HEK293 (cell line): ENCODE measurements at regions not wholly inside any gene's neighbourhood (a gene's known extent, or its start where the extent isn't known, plus 50 kb on each side); places are given as distances from the start of the nearest gene placed in this dataset.

Experiments used
- CTCF ChIA-PET: fragments of 350-600 bp; formaldehyde crosslinking; extraction: SDS; loops from one replicate; lab custom pipeline; 2021; ENCODE audit warnings: antibody characterized with exemption; lab: Yijun Ruan, JAX
- POLR2A ChIA-PET: fragments of 300-600 bp; formaldehyde crosslinking; extraction: SDS; loops from one replicate; lab custom pipeline; 2020; ENCODE audit warnings: antibody characterized with exemption, inconsistent platforms; lab: Yijun Ruan, JAX
- H3K27ac ChIP-seq: fragments of 200-500 bp; sonication (Bioruptor generic); 2 replicates; pipeline ENCODE4 v1.5.1; 2014; ENCODE audit warnings: low read depth, low read length, control low read depth, inconsistent platforms; ENCODE audit errors: extremely low read depth
- H3K36me3 ChIP-seq, 2 experiments: fragments of 200-500 bp in 1 of 2; sonication (Bioruptor generic) in 1 of 2; 1 replicate in 1 of 2; 2 replicates in 1 of 2; pipeline ENCODE4 v1.5.1; 2014 to 2017; ENCODE audit warnings: inconsistent platforms in 2 of 2, low read length in 2 of 2; ENCODE audit not compliant: control insufficient read depth in 2 of 2, insufficient read depth in 1 of 2
- H3K4me1 ChIP-seq: fragments of 200-500 bp; sonication (Bioruptor generic); 2 replicates; pipeline ENCODE4 v1.5.1; 2014; ENCODE audit warnings: mild to moderate bottlenecking, low read length, inconsistent platforms; ENCODE audit not compliant: control insufficient read depth, insufficient read depth
- H3K4me3 ChIP-seq: 2 replicates; pipeline ENCODE4 v1.5.1; 2011; ENCODE audit warnings: low read depth, mild to moderate bottlenecking, control low read depth, low read length, moderate library complexity
- H3K9me3 ChIP-seq: fragments of 200-500 bp; sonication (Bioruptor generic); 2 replicates; pipeline ENCODE4 v1.5.1; 2014; ENCODE audit warnings: low read depth, low read length, inconsistent platforms; ENCODE audit not compliant: control insufficient read depth, insufficient read depth
- EGR2 ChIP-seq: fragments of 450-650 bp; formaldehyde crosslinking; IDR thresholded peaks from 2 replicates; pipeline ENCODE4 v1.5.1; 2016; ENCODE audit warnings: low read depth, missing biosample characterization, missing genetic modification characterization
- GLI4 ChIP-seq: fragments of 450-650 bp; formaldehyde crosslinking; IDR thresholded peaks from 2 replicates; pipeline ENCODE4 v1.5.1; 2016; ENCODE audit warnings: missing biosample characterization, missing genetic modification characterization
- GLIS1 ChIP-seq: fragments of 450-650 bp; formaldehyde crosslinking; IDR thresholded peaks from 2 replicates; pipeline ENCODE4 v1.5.1; 2016; ENCODE audit warnings: missing biosample characterization, missing genetic modification characterization
- OVOL3 ChIP-seq: fragments of 450-650 bp; formaldehyde crosslinking; IDR thresholded peaks from 2 replicates; pipeline ENCODE4 v1.5.1; 2016; ENCODE audit warnings: missing biosample characterization, missing genetic modification characterization
- PRDM1 ChIP-seq: fragments of 450-650 bp; formaldehyde crosslinking; IDR thresholded peaks from 2 replicates; pipeline ENCODE4; 2016; ENCODE audit warnings: missing biosample characterization, missing genetic modification characterization
- YY1 ChIP-seq: fragments of 450-650 bp; formaldehyde crosslinking; IDR thresholded peaks from 2 replicates; pipeline ENCODE4 v1.5.1; 2018; ENCODE audit warnings: missing biosample characterization, missing genetic modification characterization
- YY2 ChIP-seq: fragments of 450-650 bp; formaldehyde crosslinking; IDR thresholded peaks from 2 replicates; pipeline ENCODE4 v1.5.1; 2016; ENCODE audit warnings: missing biosample characterization, missing genetic modification characterization
- ZNF132 ChIP-seq: fragments of 450-650 bp; formaldehyde crosslinking; IDR thresholded peaks from 2 replicates; pipeline ENCODE4 v1.5.1; 2017; ENCODE audit warnings: missing biosample characterization, missing genetic modification characterization, borderline replicate concordance
- ZNF24 ChIP-seq: fragments of 450-650 bp; formaldehyde crosslinking; IDR thresholded peaks from 2 replicates; pipeline ENCODE4 v1.5.1; 2016; ENCODE audit warnings: missing biosample characterization, missing genetic modification characterization
- ZNF302 ChIP-seq: fragments of 450-650 bp; formaldehyde crosslinking; IDR thresholded peaks from 2 replicates; pipeline ENCODE4 v1.5.1; 2016; ENCODE audit warnings: missing biosample characterization, missing genetic modification characterization, low read depth
- ZNF350 ChIP-seq: fragments of 450-650 bp; formaldehyde crosslinking; IDR thresholded peaks from 2 replicates; pipeline ENCODE4 v1.5.0; 2017; ENCODE audit warnings: missing biosample characterization, mild to moderate bottlenecking, missing genetic modification characterization
- ZNF449 ChIP-seq: fragments of 450-650 bp; formaldehyde crosslinking; IDR thresholded peaks from 2 replicates; pipeline ENCODE4 v1.5.1; 2017; ENCODE audit warnings: missing biosample characterization, mild to moderate bottlenecking, missing genetic modification characterization, moderate library complexity
- ZNF555 ChIP-seq: fragments of 450-650 bp; formaldehyde crosslinking; conservative IDR thresholded peaks from 2 replicates; pipeline ENCODE4 v1.5.1; 2017; ENCODE audit warnings: missing biosample characterization, mild to moderate bottlenecking, missing genetic modification characterization, inconsistent platforms
- ZNF629 ChIP-seq: fragments of 450-650 bp; formaldehyde crosslinking; IDR thresholded peaks from 2 replicates; pipeline ENCODE4 v1.5.1; 2017; ENCODE audit warnings: missing biosample characterization, missing genetic modification characterization
- ZNF707 ChIP-seq: fragments of 450-650 bp; formaldehyde crosslinking; IDR thresholded peaks from 2 replicates; pipeline ENCODE4 v1.5.1; 2016; ENCODE audit warnings: missing biosample characterization, missing genetic modification characterization
- ZNF791 ChIP-seq: fragments of 450-650 bp; formaldehyde crosslinking; IDR thresholded peaks from 2 replicates; pipeline ENCODE4 v1.5.1; 2016; ENCODE audit warnings: missing biosample characterization, missing genetic modification characterization
- TF ChIP-seq, protein P1 (sequence below): fragments of 450-650 bp; formaldehyde crosslinking; IDR thresholded peaks from 2 replicates; pipeline ENCODE4 v1.5.1; 2016; ENCODE audit warnings: missing biosample characterization, missing genetic modification characterization, borderline replicate concordance
- TF ChIP-seq, protein P2 (sequence below): fragments of 450-650 bp; formaldehyde crosslinking; IDR thresholded peaks from 2 replicates; pipeline ENCODE4 v1.5.1; 2016; ENCODE audit warnings: missing biosample characterization, missing genetic modification characterization, borderline replicate concordance

DNA sequence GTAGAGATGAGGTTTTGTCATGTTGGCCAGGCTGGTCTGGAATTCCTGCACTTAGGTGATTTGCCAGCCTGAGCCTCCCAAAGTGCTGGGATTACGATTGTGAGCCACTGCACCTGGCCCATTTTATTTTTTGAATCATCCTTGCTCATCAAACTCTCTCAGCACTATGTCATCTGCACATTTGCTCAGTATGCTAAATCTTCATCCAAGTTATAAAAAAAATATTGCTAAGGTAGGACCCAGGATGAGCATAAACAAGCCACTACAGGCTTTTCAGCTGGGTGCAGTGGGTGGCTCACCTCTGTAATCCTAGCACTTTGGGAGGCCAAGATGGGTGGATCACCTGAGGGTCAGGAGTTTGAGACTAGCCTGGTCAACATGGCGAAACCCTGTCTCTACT, 510.1 kb upstream of the LARGE1 start:
- no peak overlapping the region for H3K4me3 ChIP-seq
- H3K36me3 ChIP-seq: no peaks in the 10 kb centered on the region
- no peaks in the 10 kb centered on the region for H3K4me1 ChIP-seq
- TF ChIP-seq ZNF629 (no peak), ZNF302 (tag by site-specific recombination) (no peak), ZNF132 (tag by site-specific recombination) (no peak), OVOL3 (tag by site-specific recombination) (no peak), ZNF350 (tag by site-specific recombination) (no peak), ZNF24 (tag by site-specific recombination) (no peak)
- H3K27ac ChIP-seq: no peak overlapping the region
- CTCF ChIA-PET: interaction anchor here (0.6 to 2.1 kb wide), 3 partner anchors 16 to 1613 kb away, joined by 3 to 7 read pairs (median 3); no protein-coding TSS in a partner anchor
- no peaks in the 10 kb centered on the region for H3K9me3 ChIP-seq
- POLR2A ChIA-PET: no interaction called here

GRCh38 chr22:34434371-34434770, 514.1 kb upstream of the LARGE1 start:
- no peaks in the 10 kb centered on the region for H3K36me3 ChIP-seq
- H3K9me3 ChIP-seq: no peaks in the 10 kb centered on the region
- H3K4me3 ChIP-seq: no peak overlapping the region
- POLR2A ChIA-PET: no interaction called here
- no peaks in the 10 kb centered on the region for H3K4me1 ChIP-seq
- no peak for TF ChIP-seq ZNF132 (tag by site-specific recombination)
- no peak for TF ChIP-seq YY2 (tag by site-specific recombination)
- no peak for TF ChIP-seq ZNF707 (tag by site-specific recombination)
- TF ChIP-seq, protein P1, sequence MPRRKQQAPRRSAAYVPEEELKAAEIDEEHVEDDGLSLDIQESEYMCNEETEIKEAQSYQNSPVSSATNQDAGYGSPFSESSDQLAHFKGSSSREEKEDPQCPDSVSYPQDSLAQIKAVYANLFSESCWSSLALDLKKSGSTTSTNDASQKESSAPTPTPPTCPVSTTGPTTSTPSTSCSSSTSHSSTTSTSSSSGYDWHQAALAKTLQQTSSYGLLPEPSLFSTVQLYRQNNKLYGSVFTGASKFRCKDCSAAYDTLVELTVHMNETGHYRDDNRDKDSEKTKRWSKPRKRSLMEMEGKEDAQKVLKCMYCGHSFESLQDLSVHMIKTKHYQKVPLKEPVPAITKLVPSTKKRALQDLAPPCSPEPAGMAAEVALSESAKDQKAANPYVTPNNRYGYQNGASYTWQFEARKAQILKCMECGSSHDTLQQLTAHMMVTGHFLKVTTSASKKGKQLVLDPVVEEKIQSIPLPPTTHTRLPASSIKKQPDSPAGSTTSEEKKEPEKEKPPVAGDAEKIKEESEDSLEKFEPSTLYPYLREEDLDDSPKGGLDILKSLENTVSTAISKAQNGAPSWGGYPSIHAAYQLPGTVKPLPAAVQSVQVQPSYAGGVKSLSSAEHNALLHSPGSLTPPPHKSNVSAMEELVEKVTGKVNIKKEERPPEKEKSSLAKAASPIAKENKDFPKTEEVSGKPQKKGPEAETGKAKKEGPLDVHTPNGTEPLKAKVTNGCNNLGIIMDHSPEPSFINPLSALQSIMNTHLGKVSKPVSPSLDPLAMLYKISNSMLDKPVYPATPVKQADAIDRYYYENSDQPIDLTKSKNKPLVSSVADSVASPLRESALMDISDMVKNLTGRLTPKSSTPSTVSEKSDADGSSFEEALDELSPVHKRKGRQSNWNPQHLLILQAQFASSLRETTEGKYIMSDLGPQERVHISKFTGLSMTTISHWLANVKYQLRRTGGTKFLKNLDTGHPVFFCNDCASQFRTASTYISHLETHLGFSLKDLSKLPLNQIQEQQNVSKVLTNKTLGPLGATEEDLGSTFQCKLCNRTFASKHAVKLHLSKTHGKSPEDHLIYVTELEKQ (tag by site-specific recombination): no peak
- TF ChIP-seq, protein P2, sequence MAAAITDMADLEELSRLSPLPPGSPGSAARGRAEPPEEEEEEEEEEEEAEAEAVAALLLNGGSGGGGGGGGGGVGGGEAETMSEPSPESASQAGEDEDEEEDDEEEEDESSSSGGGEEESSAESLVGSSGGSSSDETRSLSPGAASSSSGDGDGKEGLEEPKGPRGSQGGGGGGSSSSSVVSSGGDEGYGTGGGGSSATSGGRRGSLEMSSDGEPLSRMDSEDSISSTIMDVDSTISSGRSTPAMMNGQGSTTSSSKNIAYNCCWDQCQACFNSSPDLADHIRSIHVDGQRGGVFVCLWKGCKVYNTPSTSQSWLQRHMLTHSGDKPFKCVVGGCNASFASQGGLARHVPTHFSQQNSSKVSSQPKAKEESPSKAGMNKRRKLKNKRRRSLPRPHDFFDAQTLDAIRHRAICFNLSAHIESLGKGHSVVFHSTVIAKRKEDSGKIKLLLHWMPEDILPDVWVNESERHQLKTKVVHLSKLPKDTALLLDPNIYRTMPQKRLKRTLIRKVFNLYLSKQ (tag by site-specific recombination): no peak
- TF ChIP-seq EGR2 (tag by site-specific recombination): no peak
- TF ChIP-seq ZNF449: no peak
- no peak for TF ChIP-seq ZNF791 (tag by site-specific recombination)
- no peak for TF ChIP-seq GLIS1 (tag by site-specific recombination)
- TF ChIP-seq GLI4: no peak
- no peak for TF ChIP-seq PRDM1
- TF ChIP-seq ZNF555: no peak
- CTCF ChIA-PET: interaction anchor here (0.6 to 1.6 kb wide), 2 partner anchors 20 to 29 kb away, joined by 4 to 6 read pairs; no protein-coding TSS in a partner anchor
- no peak overlapping the region for H3K27ac ChIP-seq

DNA sequence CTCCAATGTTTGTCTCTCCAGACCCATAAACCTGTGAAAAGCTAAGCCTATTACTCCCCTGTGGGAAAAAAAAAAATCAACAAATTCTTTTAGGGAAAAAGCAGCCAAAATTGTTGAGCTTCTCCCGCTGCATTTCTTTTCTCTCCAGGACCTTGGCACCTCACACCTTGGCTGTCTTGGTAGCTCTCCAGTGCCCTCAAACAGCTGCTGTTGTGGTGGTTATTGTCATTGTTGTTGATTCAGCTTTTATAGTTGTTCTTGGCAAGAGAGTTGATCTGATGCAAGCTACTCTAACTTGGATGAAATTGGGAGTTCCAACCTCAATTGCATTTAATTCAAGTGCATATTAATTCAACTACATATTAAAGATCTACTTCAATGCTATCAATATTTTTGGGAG, 516.9 kb upstream of the LARGE1 start:
- no peaks in the 10 kb centered on the region for H3K4me1 ChIP-seq
- no peak overlapping the region for H3K4me3 ChIP-seq
- no peak overlapping the region for H3K27ac ChIP-seq
- no peak for TF ChIP-seq YY1
- ChIA-PET CTCF (no interaction called here), POLR2A (no interaction called here)
- H3K36me3 ChIP-seq: no peaks in the 10 kb centered on the region
- H3K9me3 ChIP-seq: no peaks in the 10 kb centered on the region
